ENCODE measurements at regions not wholly inside any gene's neighbourhood (a gene's known extent, or its start where the extent isn't known, plus 50 kb on each side); places are given as distances from the start of the nearest gene placed in this dataset.

DNA sequence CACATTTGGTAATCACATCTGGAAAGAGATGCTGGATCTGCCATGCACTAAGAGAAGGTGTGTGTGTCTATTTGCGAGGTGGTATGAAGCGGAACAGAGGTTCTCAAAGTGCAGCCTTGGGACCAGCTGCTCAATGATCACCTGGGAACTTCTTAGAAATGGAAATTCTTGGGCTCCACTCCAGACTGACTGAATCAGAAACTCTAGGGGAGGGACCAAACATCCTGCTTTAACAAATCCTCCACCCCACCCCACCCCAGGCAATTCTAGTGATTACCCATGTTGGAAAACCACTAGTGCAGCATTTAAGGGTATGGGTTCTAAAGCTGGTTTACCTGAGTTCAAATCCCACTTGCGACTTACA lies 143.9 kb upstream of the JUN start (continued):
- TF ChIP-seq, protein P1, sequence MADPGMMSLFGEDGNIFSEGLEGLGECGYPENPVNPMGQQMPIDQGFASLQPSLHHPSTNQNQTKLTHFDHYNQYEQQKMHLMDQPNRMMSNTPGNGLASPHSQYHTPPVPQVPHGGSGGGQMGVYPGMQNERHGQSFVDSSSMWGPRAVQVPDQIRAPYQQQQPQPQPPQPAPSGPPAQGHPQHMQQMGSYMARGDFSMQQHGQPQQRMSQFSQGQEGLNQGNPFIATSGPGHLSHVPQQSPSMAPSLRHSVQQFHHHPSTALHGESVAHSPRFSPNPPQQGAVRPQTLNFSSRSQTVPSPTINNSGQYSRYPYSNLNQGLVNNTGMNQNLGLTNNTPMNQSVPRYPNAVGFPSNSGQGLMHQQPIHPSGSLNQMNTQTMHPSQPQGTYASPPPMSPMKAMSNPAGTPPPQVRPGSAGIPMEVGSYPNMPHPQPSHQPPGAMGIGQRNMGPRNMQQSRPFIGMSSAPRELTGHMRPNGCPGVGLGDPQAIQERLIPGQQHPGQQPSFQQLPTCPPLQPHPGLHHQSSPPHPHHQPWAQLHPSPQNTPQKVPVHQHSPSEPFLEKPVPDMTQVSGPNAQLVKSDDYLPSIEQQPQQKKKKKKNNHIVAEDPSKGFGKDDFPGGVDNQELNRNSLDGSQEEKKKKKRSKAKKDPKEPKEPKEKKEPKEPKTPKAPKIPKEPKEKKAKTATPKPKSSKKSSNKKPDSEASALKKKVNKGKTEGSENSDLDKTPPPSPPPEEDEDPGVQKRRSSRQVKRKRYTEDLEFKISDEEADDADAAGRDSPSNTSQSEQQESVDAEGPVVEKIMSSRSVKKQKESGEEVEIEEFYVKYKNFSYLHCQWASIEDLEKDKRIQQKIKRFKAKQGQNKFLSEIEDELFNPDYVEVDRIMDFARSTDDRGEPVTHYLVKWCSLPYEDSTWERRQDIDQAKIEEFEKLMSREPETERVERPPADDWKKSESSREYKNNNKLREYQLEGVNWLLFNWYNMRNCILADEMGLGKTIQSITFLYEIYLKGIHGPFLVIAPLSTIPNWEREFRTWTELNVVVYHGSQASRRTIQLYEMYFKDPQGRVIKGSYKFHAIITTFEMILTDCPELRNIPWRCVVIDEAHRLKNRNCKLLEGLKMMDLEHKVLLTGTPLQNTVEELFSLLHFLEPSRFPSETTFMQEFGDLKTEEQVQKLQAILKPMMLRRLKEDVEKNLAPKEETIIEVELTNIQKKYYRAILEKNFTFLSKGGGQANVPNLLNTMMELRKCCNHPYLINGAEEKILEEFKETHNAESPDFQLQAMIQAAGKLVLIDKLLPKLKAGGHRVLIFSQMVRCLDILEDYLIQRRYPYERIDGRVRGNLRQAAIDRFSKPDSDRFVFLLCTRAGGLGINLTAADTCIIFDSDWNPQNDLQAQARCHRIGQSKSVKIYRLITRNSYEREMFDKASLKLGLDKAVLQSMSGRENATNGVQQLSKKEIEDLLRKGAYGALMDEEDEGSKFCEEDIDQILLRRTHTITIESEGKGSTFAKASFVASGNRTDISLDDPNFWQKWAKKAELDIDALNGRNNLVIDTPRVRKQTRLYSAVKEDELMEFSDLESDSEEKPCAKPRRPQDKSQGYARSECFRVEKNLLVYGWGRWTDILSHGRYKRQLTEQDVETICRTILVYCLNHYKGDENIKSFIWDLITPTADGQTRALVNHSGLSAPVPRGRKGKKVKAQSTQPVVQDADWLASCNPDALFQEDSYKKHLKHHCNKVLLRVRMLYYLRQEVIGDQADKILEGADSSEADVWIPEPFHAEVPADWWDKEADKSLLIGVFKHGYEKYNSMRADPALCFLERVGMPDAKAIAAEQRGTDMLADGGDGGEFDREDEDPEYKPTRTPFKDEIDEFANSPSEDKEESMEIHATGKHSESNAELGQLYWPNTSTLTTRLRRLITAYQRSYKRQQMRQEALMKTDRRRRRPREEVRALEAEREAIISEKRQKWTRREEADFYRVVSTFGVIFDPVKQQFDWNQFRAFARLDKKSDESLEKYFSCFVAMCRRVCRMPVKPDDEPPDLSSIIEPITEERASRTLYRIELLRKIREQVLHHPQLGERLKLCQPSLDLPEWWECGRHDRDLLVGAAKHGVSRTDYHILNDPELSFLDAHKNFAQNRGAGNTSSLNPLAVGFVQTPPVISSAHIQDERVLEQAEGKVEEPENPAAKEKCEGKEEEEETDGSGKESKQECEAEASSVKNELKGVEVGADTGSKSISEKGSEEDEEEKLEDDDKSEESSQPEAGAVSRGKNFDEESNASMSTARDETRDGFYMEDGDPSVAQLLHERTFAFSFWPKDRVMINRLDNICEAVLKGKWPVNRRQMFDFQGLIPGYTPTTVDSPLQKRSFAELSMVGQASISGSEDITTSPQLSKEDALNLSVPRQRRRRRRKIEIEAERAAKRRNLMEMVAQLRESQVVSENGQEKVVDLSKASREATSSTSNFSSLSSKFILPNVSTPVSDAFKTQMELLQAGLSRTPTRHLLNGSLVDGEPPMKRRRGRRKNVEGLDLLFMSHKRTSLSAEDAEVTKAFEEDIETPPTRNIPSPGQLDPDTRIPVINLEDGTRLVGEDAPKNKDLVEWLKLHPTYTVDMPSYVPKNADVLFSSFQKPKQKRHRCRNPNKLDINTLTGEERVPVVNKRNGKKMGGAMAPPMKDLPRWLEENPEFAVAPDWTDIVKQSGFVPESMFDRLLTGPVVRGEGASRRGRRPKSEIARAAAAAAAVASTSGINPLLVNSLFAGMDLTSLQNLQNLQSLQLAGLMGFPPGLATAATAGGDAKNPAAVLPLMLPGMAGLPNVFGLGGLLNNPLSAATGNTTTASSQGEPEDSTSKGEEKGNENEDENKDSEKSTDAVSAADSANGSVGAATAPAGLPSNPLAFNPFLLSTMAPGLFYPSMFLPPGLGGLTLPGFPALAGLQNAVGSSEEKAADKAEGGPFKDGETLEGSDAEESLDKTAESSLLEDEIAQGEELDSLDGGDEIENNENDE (IDR thresholded peaks at IDR 0.05; ENCODE audit: insufficient replicate concordance, low read length) = no peak
- TF ChIP-seq, protein P2, sequence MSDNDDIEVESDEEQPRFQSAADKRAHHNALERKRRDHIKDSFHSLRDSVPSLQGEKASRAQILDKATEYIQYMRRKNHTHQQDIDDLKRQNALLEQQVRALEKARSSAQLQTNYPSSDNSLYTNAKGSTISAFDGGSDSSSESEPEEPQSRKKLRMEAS (IDR thresholded peaks at IDR 0.05) = no peak
- TF ChIP-seq POLR2AphosphoS5 (IDR thresholded peaks at IDR 0.05; ENCODE audit: low read depth, low read length) (no peak), HDAC6 (IDR thresholded peaks at IDR 0.05; ENCODE audit: low read depth, low read length) (no peak), FOSL1 (IDR thresholded peaks at IDR 0.05; ENCODE audit: insufficient read depth, low read depth, low read length) (no peak), BCL11A (IDR thresholded peaks at IDR 0.05; ENCODE audit: low read depth in 2 of 2, low read length in 2 of 2) (no peak)

All from H1 (cell line).